HG03108 (cell line): ENCODE measurements at regions not wholly inside any gene's neighbourhood (a gene's known extent, or its start where the extent isn't known, plus 50 kb on each side); places are given as distances from the start of the nearest gene placed in this dataset.
"Not testable (repeated sequence)": the region's sequence is repeated elsewhere in the genome, so short reads cannot be mapped to it uniquely, and the experiment has no call there.

Source experiments
- ATAC-seq: cut with Tn5 transposase; IDR thresholded peaks from one replicate; pipeline ENCODE4 v1.9.1; 2021; ENCODE audit warnings: moderate library complexity; ENCODE audit not compliant: unreplicated experiment

GRCh38 chr11:130550150-130550549, 101.7 kb downstream of the ADAMTS15 start:
- ATAC-seq, result no peak

GRCh38 chr11:130550984-130551383, 102.5 kb downstream of the ADAMTS15 start:
- no peak for ATAC-seq

- ATAC-seq, result no peak
Observed at GRCh38 chr11:130551388-130551787, 102.9 kb downstream of the ADAMTS15 start.

GRCh38 chr11:130553306-130553705, 104.9 kb downstream of the ADAMTS15 start:
- ATAC-seq, result no peak

GRCh38 chr11:130554241-130555055, 106.0 kb downstream of the ADAMTS15 start:
- ATAC-seq, result no peak

- no peak for ATAC-seq
Observed at GRCh38 chr11:130555251-130555841, 106.9 kb downstream of the ADAMTS15 start.

GRCh38 chr11:130560000-130560780, 111.7 kb downstream of the ADAMTS15 start:
- ATAC-seq, result no peak

GRCh38 chr11:130560781-130561109, 112.3 kb downstream of the ADAMTS15 start:
- ATAC-seq, result no peak

GRCh38 chr11:130561441-130561881, 113.0 kb downstream of the ADAMTS15 start:
- no peak for ATAC-seq

- ATAC-seq, result no peak
Observed at GRCh38 chr11:130562549-130562948, 114.1 kb downstream of the ADAMTS15 start.

GRCh38 chr11:130566360-130566759, 117.9 kb downstream of the ADAMTS15 start:
- ATAC-seq, result not testable (repeated sequence)

GRCh38 chr11:130571519-130571918, 123.1 kb downstream of the ADAMTS15 start:
- no peak for ATAC-seq

- ATAC-seq, result no peak
Observed at GRCh38 chr11:130571947-130572584, 123.6 kb downstream of the ADAMTS15 start.

- ATAC-seq, result no peak
Observed at GRCh38 chr11:130573767-130574166, 125.3 kb downstream of the ADAMTS15 start.

GRCh38 chr11:130574740-130575139, 126.3 kb downstream of the ADAMTS15 start:
- no peak for ATAC-seq

GRCh38 chr11:130576146-130576545, 127.7 kb downstream of the ADAMTS15 start:
- no peak for ATAC-seq

- ATAC-seq, result no peak
Observed at GRCh38 chr11:130578738-130579368, 130.4 kb downstream of the ADAMTS15 start.

GRCh38 chr11:130580372-130580771, 131.9 kb downstream of the ADAMTS15 start:
- no peak for ATAC-seq

GRCh38 chr11:130580891-130581492, 132.5 kb downstream of the ADAMTS15 start:
- ATAC-seq, result no peak

GRCh38 chr11:130581646-130582045, 133.2 kb downstream of the ADAMTS15 start:
- ATAC-seq, result no peak
